WI38 (cell line): ENCODE measurements at regions not wholly inside any gene's neighbourhood (a gene's known extent, or its start where the extent isn't known, plus 50 kb on each side); places are given as distances from the start of the nearest gene placed in this dataset.
A peak's percentile ranks its signal among the peaks of the same experiment; 100 is the strongest.

Experiments used
- H3K4me3 ChIP-seq: 2 replicates; pipeline ENCODE4 v1.5.1; 2011; ENCODE audit warnings: low read depth, mild to moderate bottlenecking, control low read depth, low read length
- TF ChIP-seq, protein P1 (sequence below): IDR thresholded peaks from 2 replicates; pipeline ENCODE4 v1.5.1; 2012; ENCODE audit warnings: low read depth, mild to moderate bottlenecking, control low read depth, low read length

DNA sequence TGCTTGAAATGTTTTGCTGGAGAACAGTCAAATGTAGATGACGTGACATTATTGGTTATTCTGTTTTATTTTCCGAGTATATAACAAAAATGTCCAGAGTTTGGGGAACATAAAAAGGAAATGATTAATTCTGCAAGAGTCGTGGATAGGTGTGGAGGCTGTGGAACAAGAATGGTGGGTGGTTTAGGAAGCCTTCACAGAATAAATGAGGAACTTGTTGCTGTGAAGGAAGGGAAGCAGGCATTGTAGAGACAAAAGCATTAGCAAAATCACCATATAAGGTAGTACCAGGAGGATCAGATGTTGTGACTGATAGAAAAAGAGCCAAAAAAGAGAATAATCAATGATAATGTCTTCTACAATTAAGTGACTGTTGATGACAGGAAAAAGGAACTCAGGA lies 66.2 kb upstream of the CNTLN start:
- TF ChIP-seq, protein P1, sequence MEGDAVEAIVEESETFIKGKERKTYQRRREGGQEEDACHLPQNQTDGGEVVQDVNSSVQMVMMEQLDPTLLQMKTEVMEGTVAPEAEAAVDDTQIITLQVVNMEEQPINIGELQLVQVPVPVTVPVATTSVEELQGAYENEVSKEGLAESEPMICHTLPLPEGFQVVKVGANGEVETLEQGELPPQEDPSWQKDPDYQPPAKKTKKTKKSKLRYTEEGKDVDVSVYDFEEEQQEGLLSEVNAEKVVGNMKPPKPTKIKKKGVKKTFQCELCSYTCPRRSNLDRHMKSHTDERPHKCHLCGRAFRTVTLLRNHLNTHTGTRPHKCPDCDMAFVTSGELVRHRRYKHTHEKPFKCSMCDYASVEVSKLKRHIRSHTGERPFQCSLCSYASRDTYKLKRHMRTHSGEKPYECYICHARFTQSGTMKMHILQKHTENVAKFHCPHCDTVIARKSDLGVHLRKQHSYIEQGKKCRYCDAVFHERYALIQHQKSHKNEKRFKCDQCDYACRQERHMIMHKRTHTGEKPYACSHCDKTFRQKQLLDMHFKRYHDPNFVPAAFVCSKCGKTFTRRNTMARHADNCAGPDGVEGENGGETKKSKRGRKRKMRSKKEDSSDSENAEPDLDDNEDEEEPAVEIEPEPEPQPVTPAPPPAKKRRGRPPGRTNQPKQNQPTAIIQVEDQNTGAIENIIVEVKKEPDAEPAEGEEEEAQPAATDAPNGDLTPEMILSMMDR, result no peak
- no peak overlapping the region for H3K4me3 ChIP-seq

GRCh38 chr9:17065062-17065461 lies 69.8 kb upstream of the CNTLN start:
- TF ChIP-seq, protein P1, result no peak
- H3K4me3 ChIP-seq, result no peak overlapping the region

DNA sequence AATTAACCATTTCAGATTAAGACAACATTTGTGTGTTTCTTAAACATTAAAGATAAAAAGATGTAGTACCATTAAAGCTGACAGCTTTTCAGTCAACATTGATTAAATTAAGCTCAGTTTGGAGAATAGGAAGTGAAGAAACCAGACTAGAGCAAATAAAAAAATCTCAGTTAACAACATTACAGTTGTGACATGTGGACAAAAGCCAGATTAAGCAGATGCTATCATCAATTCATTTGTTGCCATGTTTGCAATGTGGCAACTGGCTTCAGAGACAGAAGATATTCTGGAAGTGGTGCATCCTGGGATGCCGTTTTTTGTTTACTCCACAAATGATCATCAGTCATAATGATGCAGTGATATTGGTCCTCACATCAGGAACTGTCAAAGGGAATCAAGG lies 70.3 kb upstream of the CNTLN start:
- TF ChIP-seq, protein P1, result no peak
- H3K4me3 ChIP-seq, result no peak overlapping the region

GRCh38 chr9:17063535-17064135 lies 71.2 kb upstream of the CNTLN start:
- H3K4me3 ChIP-seq, result no peak overlapping the region
- TF ChIP-seq, protein P1, result peak; percentile 68

- TF ChIP-seq, protein P1, result no peak
- no peak overlapping the region for H3K4me3 ChIP-seq
These were observed 72.3 kb upstream of the CNTLN start for GRCh38 chr9:17062497-17062896.

GRCh38 chr9:17060450-17060849 lies 74.4 kb upstream of the CNTLN start:
- TF ChIP-seq, protein P1, result no peak

GRCh38 chr9:17059465-17059864 lies 75.4 kb upstream of the CNTLN start:
- TF ChIP-seq, protein P1, result no peak
- H3K4me3 ChIP-seq, result no peak overlapping the region

More at GRCh38 chr9:17060450-17060849, 74.4 kb upstream of the CNTLN start:
- no peak overlapping the region for H3K4me3 ChIP-seq
